ENCODE measurements at regions not wholly inside any gene's neighbourhood (a gene's known extent, or its start where the extent isn't known, plus 50 kb on each side); places are given as distances from the start of the nearest gene placed in this dataset.
"Not testable (repeated sequence)": the region's sequence is repeated elsewhere in the genome, so short reads cannot be mapped to it uniquely, and the experiment has no call there.

GRCh38 chr3:95717048-95717447, 1097.3 kb upstream of the EPHA6 start:
- DNase-seq, result no peak

GRCh38 chr3:95718168-95718567, 1096.2 kb upstream of the EPHA6 start:
- no peak for DNase-seq

GRCh38 chr3:95719481-95719880, 1094.9 kb upstream of the EPHA6 start:
- DNase-seq, result no peak

GRCh38 chr3:95721938-95722337, 1092.5 kb upstream of the EPHA6 start:
- DNase-seq, result peak; percentile 34

GRCh38 chr3:95725770-95726169, 1088.6 kb upstream of the EPHA6 start:
- no peak for DNase-seq

- DNase-seq, result peak; percentile 2
Measured at GRCh38 chr3:95731753-95732152, 1082.6 kb upstream of the EPHA6 start.

GRCh38 chr3:95733336-95733735, 1081.1 kb upstream of the EPHA6 start:
- no peak for DNase-seq

- no peak for DNase-seq
Measured at GRCh38 chr3:95738045-95738444, 1076.3 kb upstream of the EPHA6 start.

- not testable (repeated sequence) for DNase-seq
Measured at GRCh38 chr3:95744896-95745295, 1069.5 kb upstream of the EPHA6 start.

- DNase-seq, result peak; percentile 39
Measured at GRCh38 chr3:95750097-95750496, 1064.3 kb upstream of the EPHA6 start.

- no peak for DNase-seq
Measured at GRCh38 chr3:95751509-95751908, 1062.9 kb upstream of the EPHA6 start.

GRCh38 chr3:95752199-95752598, 1062.2 kb upstream of the EPHA6 start:
- DNase-seq, result no peak

GRCh38 chr3:95758707-95759106, 1055.7 kb upstream of the EPHA6 start:
- DNase-seq, result no peak

GRCh38 chr3:95759614-95760301, 1054.6 kb upstream of the EPHA6 start:
- DNase-seq, result no peak

- DNase-seq, result no peak
Measured at GRCh38 chr3:95775486-95776094, 1038.8 kb upstream of the EPHA6 start.

- no peak for DNase-seq
Measured at GRCh38 chr3:95781598-95781997, 1032.8 kb upstream of the EPHA6 start.

- no peak for DNase-seq
Measured at GRCh38 chr3:95789111-95789510, 1025.3 kb upstream of the EPHA6 start.

GRCh38 chr3:95797081-95797480, 1017.3 kb upstream of the EPHA6 start:
- DNase-seq, result peak; percentile 12

GRCh38 chr3:95798628-95799027, 1015.8 kb upstream of the EPHA6 start:
- DNase-seq, result peak; percentile 31

GRCh38 chr3:95810462-95810861, 1003.9 kb upstream of the EPHA6 start:
- DNase-seq, result no peak

GRCh38 chr3:95813244-95813643, 1001.1 kb upstream of the EPHA6 start:
- DNase-seq, result peak; percentile 10

GRCh38 chr3:95815828-95816227, 998.6 kb upstream of the EPHA6 start:
- DNase-seq, result peak; percentile 66

- no peak for DNase-seq
Measured at GRCh38 chr3:95826419-95826818, 988.0 kb upstream of the EPHA6 start.

- no peak for DNase-seq
Measured at GRCh38 chr3:95832146-95832545, 982.2 kb upstream of the EPHA6 start.

- not testable (repeated sequence) for DNase-seq
Measured at GRCh38 chr3:95860628-95861027, 953.8 kb upstream of the EPHA6 start.
